Activated naive CD8-positive, alpha-beta T cell treated with anti-CD3 and anti-CD28 coated beads for 36 hours (primary cell): ENCODE measurements at regions not wholly inside any gene's neighbourhood (a gene's known extent, or its start where the extent isn't known, plus 50 kb on each side); places are given as distances from the start of the nearest gene placed in this dataset.

Experiments used
- DNase-seq: peaks from one replicate; pipeline ENCODE4 v3.0.0; 2021
- H3K27ac Mint-ChIP-seq: one replicate; pipeline ENCODE4 v1.8.0; 2022; ENCODE audit warnings: mild to moderate bottlenecking, moderate library complexity, mixed read lengths
- H3K27me3 Mint-ChIP-seq: one replicate; pipeline ENCODE4 v1.8.0; 2022; ENCODE audit warnings: mild to moderate bottlenecking, mixed read lengths
- H3K36me3 Mint-ChIP-seq: one replicate; pipeline ENCODE4 v1.8.0; 2021; ENCODE audit warnings: mild to moderate bottlenecking, mixed read lengths
- H3K4me1 Mint-ChIP-seq: one replicate; pipeline ENCODE4 v1.8.0; 2021; ENCODE audit warnings: mixed read lengths
- H3K4me3 Mint-ChIP-seq: one replicate; pipeline ENCODE4 v1.8.0; 2022; ENCODE audit warnings: mild to moderate bottlenecking, moderate library complexity, mixed read lengths
- H3K9me3 Mint-ChIP-seq: one replicate; pipeline ENCODE4 v1.8.0; 2022; ENCODE audit warnings: mixed read lengths

DNA sequence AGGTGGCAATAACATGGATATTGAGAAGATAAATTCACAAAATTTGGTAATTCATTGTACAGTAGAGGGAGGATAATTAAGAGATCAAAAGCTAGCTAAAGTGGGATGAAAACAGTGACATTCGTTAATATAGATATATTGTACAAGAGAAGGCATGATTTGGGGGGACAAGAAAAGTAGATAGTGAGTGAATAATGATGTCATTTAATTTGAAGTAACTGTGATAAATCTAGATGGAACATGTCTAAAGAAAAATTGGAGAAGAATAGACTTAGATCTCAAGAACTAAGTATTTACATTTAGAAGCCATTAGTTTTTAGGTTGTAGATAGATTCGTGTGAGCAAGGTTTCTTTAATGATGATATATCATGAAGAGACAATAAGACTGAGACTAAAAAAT, 594.0 kb upstream of the RGS18 start:
- DNase-seq, result no peak
- Mint-ChIP-seq H3K36me3 (no peaks in the 10 kb centered on the region), H3K27ac (no peak overlapping the region), H3K9me3 (peaks cover 2% of the 10 kb centered on the region), H3K27me3 (no peaks in the 10 kb centered on the region), H3K4me1 (no peaks in the 10 kb centered on the region), H3K4me3 (no peak overlapping the region)

GRCh38 chr1:191572479-191572878, 585.8 kb upstream of the RGS18 start:
- Mint-ChIP-seq H3K27ac (no peak overlapping the region), H3K4me3 (no peak overlapping the region), H3K27me3 (no peaks in the 10 kb centered on the region), H3K9me3 (peaks cover 1% of the 10 kb centered on the region), H3K4me1 (no peaks in the 10 kb centered on the region), H3K36me3 (no peaks in the 10 kb centered on the region)
- no peak for DNase-seq

DNA sequence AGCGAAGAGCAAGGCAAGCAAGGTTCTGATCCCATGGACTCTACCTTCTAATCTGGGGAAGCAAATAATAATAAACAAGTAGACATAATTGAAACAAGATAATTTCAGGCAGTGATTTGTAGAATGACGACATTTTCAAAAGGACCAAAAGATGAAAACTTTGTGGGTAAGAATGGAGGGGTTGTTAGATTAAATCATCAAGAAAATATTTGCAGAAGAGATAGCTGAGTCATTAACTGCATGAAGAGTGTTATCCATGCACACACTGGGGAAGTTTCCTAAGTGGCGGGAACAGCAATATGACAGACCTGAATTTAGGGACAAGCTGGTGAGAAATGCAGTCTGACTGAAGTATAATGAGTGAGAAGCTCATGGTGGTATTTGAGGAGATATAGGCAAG, 583.1 kb upstream of the RGS18 start:
- H3K36me3 Mint-ChIP-seq, result no peaks in the 10 kb centered on the region
- H3K27ac Mint-ChIP-seq, result no peak overlapping the region
- no peak overlapping the region for H3K4me3 Mint-ChIP-seq
- H3K4me1 Mint-ChIP-seq, result no peaks in the 10 kb centered on the region
- H3K27me3 Mint-ChIP-seq, result no peaks in the 10 kb centered on the region
- H3K9me3 Mint-ChIP-seq, result no peaks in the 10 kb centered on the region
- no peak for DNase-seq

DNA sequence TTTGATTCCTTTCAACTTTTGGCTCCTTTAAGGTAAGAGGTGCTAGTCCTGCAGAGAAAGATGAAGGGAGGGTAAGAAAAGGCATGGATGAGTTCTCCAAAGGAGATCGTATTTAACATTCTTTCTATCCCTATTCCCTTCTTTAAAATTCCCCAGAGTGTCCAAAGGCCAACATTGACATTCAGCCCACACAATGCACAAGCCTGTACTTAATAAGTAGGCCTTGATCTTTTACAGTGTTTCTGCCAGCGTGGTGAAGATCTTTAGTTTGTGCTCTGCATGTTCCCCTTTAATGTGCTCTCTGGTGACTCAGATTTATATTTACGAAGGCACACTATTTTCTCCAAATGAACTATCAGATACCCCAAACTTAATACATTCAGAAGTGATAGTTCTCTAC, 582.5 kb upstream of the RGS18 start:
- Mint-ChIP-seq H3K27ac (no peak overlapping the region), H3K4me3 (no peak overlapping the region), H3K36me3 (no peaks in the 10 kb centered on the region), H3K4me1 (no peaks in the 10 kb centered on the region), H3K9me3 (peaks cover 3% of the 10 kb centered on the region), H3K27me3 (no peaks in the 10 kb centered on the region)
- no peak for DNase-seq

GRCh38 chr1:191577213-191577612, 581.0 kb upstream of the RGS18 start:
- H3K27ac Mint-ChIP-seq, result no peak overlapping the region
- H3K27me3 Mint-ChIP-seq, result no peaks in the 10 kb centered on the region
- DNase-seq, result no peak
- no peaks in the 10 kb centered on the region for H3K36me3 Mint-ChIP-seq
- H3K4me3 Mint-ChIP-seq, result no peak overlapping the region
- no peaks in the 10 kb centered on the region for H3K4me1 Mint-ChIP-seq
- peaks cover 3% of the 10 kb centered on the region for H3K9me3 Mint-ChIP-seq

- Mint-ChIP-seq H3K4me3 (no peak overlapping the region), H3K27ac (no peak overlapping the region), H3K4me1 (no peaks in the 10 kb centered on the region), H3K27me3 (no peaks in the 10 kb centered on the region), H3K9me3 (peaks cover 3% of the 10 kb centered on the region), H3K36me3 (no peaks in the 10 kb centered on the region)
- DNase-seq, result no peak
Observed at GRCh38 chr1:191578281-191578680, 580.0 kb upstream of the RGS18 start.

DNA sequence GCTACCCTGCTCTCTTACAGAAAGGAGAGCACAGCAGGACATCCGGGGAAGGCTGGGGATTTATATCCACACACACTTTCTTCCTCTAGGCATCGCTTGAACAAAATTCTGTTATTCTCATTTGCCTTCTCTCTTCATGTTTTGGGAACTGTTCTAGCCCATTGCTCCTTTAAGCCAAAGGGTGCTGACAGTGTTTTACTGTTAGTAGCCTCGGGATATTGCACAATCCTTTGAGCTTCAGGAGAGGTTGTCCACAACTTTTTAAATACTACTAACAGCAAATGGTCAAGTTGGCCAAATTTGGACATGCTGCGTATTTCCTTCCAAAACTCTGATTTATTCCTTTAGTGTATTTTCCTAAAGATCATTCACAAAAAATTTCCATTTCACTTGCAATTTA, 579.2 kb upstream of the RGS18 start:
- H3K4me3 Mint-ChIP-seq, result no peak overlapping the region
- no peaks in the 10 kb centered on the region for H3K27me3 Mint-ChIP-seq
- H3K27ac Mint-ChIP-seq, result no peak overlapping the region
- H3K36me3 Mint-ChIP-seq, result no peaks in the 10 kb centered on the region
- peaks cover 3% of the 10 kb centered on the region for H3K9me3 Mint-ChIP-seq
- DNase-seq, result no peak
- no peaks in the 10 kb centered on the region for H3K4me1 Mint-ChIP-seq

DNA sequence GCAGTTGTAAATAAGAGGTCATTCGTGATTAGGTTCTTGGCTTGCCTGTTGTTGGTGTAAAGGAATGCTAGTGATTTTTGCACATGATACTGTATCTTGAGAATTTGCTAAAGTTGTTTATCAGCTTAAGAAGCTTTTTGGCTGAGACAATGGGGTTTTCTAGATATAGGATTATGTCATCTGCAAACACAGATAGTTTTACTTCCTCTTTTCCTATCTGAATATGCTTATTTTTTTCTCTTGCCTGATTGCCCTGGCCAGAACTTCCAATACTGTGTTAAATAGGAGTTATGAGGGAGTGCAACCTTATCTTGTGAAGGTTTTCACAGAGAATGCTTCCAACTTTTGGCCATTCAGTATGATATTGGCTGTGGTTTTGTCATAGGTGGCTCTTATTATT, 576.1 kb upstream of the RGS18 start:
- Mint-ChIP-seq H3K4me3 (no peak overlapping the region), H3K4me1 (no peaks in the 10 kb centered on the region), H3K27ac (no peak overlapping the region), H3K36me3 (no peaks in the 10 kb centered on the region), H3K27me3 (no peaks in the 10 kb centered on the region), H3K9me3 (peaks cover 5% of the 10 kb centered on the region)
- DNase-seq, result no peak

DNA sequence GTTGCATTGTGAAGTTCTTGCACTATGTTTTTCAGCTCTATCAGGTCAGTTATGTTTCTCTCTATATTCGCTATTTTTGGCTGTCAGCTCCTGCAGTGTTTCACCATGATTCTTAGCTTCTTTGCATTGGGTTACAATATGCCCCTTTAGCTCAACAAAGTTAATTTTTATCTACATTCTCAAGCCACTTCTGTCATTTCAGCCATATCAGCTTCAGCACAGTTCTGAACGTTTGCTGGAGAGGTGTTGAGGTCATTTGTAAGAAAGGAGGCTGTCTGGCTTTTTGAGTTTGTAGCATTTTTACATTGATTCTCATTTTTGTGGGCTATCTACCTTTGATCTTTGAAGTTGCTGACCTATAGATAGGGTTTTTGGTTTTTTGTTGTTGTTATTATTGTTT, 573.2 kb upstream of the RGS18 start:
- Mint-ChIP-seq H3K36me3 (no peaks in the 10 kb centered on the region), H3K27me3 (no peaks in the 10 kb centered on the region), H3K4me3 (no peak overlapping the region), H3K4me1 (no peaks in the 10 kb centered on the region), H3K9me3 (peaks cover 5% of the 10 kb centered on the region), H3K27ac (no peak overlapping the region)
- DNase-seq, result no peak

DNA sequence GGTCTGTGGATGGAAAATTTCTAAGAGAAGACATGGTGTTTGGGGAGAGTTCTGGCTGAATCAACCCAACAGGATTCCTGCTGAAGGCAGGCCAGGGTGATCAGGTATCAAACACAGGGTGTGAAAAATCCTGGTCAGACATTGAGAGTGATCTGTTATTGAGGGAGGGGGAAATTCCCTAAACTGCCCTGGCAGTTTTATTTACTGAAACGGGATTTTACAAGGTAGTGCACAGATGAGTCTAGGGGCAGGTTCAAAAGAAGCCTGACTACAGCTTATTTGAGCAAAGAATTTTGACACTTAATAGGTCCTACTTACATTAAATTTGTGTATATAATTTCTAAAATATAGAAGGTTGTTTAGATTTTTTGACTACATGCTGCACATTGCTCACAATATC, 569.4 kb upstream of the RGS18 start:
- no peak for DNase-seq
- Mint-ChIP-seq H3K4me1 (no peaks in the 10 kb centered on the region), H3K36me3 (no peaks in the 10 kb centered on the region), H3K4me3 (no peak overlapping the region), H3K27ac (no peak overlapping the region), H3K27me3 (no peaks in the 10 kb centered on the region), H3K9me3 (peaks cover 2% of the 10 kb centered on the region)

- no peak for DNase-seq
- Mint-ChIP-seq H3K36me3 (no peaks in the 10 kb centered on the region), H3K9me3 (peaks cover 2% of the 10 kb centered on the region), H3K27ac (no peak overlapping the region), H3K4me3 (no peak overlapping the region), H3K27me3 (no peaks in the 10 kb centered on the region), H3K4me1 (no peaks in the 10 kb centered on the region)
Observed at GRCh38 chr1:191589536-191589935, 568.7 kb upstream of the RGS18 start.

DNA sequence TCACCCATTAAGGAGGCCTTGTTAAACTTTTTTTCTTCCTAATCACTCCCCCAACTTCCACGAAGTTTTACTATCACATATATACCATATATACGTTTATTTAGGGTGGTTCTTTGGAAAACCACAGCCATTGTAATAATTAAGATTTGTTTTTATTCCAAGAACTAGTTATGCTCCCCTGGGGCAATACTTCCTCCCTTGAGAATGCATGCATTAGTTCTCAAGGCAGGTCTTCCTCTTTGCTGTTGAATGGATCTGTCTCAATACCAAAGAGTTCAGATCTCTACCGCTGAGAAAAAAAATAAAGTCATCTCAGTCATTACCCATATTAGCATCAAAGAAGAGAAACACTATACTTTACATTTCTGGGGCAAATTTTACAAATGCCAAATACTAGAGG, 567.7 kb upstream of the RGS18 start:
- no peak overlapping the region for H3K27ac Mint-ChIP-seq
- no peaks in the 10 kb centered on the region for H3K9me3 Mint-ChIP-seq
- DNase-seq, result no peak
- H3K27me3 Mint-ChIP-seq, result no peaks in the 10 kb centered on the region
- no peaks in the 10 kb centered on the region for H3K36me3 Mint-ChIP-seq
- no peak overlapping the region for H3K4me3 Mint-ChIP-seq
- H3K4me1 Mint-ChIP-seq, result no peaks in the 10 kb centered on the region

- H3K4me1 Mint-ChIP-seq, result no peaks in the 10 kb centered on the region
- no peaks in the 10 kb centered on the region for H3K9me3 Mint-ChIP-seq
- no peaks in the 10 kb centered on the region for H3K36me3 Mint-ChIP-seq
- no peak overlapping the region for H3K4me3 Mint-ChIP-seq
- no peak for DNase-seq
- H3K27ac Mint-ChIP-seq, result no peak overlapping the region
- H3K27me3 Mint-ChIP-seq, result no peaks in the 10 kb centered on the region
Observed at GRCh38 chr1:191592039-191592438, 566.2 kb upstream of the RGS18 start.

GRCh38 chr1:191592907-191593306, 565.4 kb upstream of the RGS18 start:
- no peak for DNase-seq
- Mint-ChIP-seq H3K4me3 (no peak overlapping the region), H3K27ac (no peak overlapping the region), H3K36me3 (no peaks in the 10 kb centered on the region), H3K27me3 (no peaks in the 10 kb centered on the region), H3K9me3 (no peaks in the 10 kb centered on the region), H3K4me1 (no peaks in the 10 kb centered on the region)

DNA sequence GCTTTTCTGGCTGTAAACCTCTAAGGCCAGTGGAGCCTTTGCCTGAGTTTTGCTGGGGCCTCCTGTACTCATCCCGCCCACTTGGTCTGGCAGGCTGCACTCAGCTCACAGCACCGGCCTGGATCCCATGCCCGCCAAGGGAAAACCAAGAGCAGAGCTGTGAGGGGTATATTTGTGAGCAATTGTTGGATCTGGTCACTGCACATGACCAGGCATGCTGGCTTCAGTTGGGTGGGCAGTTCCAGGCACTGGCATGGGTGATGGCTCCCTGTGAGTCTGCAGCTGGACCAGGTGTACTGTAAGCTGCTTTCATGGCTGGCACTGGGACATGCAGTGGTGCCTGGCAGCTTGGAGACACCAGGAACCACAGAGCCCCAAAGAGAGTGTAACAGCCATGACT, 563.1 kb upstream of the RGS18 start:
- Mint-ChIP-seq H3K27me3 (no peaks in the 10 kb centered on the region), H3K9me3 (no peaks in the 10 kb centered on the region), H3K4me3 (no peak overlapping the region), H3K27ac (no peak overlapping the region), H3K36me3 (no peaks in the 10 kb centered on the region), H3K4me1 (no peaks in the 10 kb centered on the region)
- DNase-seq, result no peak

DNA sequence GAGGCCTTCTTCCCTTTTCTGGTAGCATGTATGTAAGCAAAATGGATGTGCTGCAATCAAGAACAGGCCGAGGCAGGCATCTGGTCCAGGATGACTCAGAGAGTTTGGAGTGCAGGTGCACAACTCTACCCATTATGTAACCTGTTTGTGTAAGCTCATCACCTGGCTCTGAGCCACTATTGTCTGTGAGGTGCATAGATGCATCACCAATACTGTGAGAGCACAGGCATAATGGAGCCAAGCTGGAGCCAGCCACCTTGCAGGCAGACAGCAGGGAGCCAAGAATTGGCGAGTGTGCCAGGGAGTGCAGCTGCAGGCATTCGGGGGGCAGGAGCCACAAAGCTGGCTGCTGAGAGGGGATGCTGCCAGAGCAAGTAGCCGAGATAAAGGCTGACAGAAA, 549.9 kb upstream of the RGS18 start:
- Mint-ChIP-seq H3K4me1 (no peaks in the 10 kb centered on the region), H3K9me3 (peaks cover 2% of the 10 kb centered on the region), H3K27me3 (no peaks in the 10 kb centered on the region), H3K27ac (no peak overlapping the region), H3K4me3 (no peak overlapping the region), H3K36me3 (no peaks in the 10 kb centered on the region)
- DNase-seq, result no peak

DNA sequence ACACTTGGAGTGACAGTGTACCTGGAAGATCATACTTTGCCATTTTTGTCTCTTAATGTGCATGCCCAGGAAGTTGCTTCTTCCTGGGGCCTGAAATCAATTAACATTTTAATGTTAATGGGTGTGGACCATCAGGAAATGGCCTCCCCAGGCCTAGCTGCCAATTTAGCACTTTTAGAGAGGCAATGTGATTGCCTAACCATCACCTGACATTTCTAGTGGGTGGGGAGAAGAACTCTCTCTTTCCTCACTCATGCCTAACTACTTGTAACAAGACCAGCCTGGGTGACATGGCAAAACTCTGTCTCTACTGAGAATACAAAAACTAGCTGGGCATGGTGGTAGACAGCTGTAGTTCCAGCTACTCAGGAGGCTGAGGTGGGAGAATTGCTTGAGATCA, 549.0 kb upstream of the RGS18 start:
- no peak for DNase-seq
- no peaks in the 10 kb centered on the region for H3K27me3 Mint-ChIP-seq
- H3K4me3 Mint-ChIP-seq, result no peak overlapping the region
- H3K36me3 Mint-ChIP-seq, result no peaks in the 10 kb centered on the region
- no peak overlapping the region for H3K27ac Mint-ChIP-seq
- peaks cover 2% of the 10 kb centered on the region for H3K9me3 Mint-ChIP-seq
- H3K4me1 Mint-ChIP-seq, result no peaks in the 10 kb centered on the region
